LNCaP clone FGC (cell line): ENCODE measurements at regions not wholly inside any gene's neighbourhood (a gene's known extent, or its start where the extent isn't known, plus 50 kb on each side); places are given as distances from the start of the nearest gene placed in this dataset.

Experiments
- DNase-seq: peaks from one replicate; pipeline ENCODE4 v3.0.0-alpha.2; 2011; ENCODE audit warnings: low read depth
- H3K4me3 ChIP-seq: 2 replicates; pipeline ENCODE4 v1.5.1; 2011; ENCODE audit warnings: mild to moderate bottlenecking, low read depth, low read length, control low read depth
- CTCF ChIP-seq: IDR thresholded peaks from 2 replicates; pipeline ENCODE4 v1.5.1; 2012; ENCODE audit warnings: mild to moderate bottlenecking; ENCODE audit not compliant: control insufficient read depth, insufficient read depth; ENCODE audit errors: extremely low read depth

- TF ChIP-seq CTCF = no peak
- no peak for DNase-seq
- H3K4me3 ChIP-seq = no peak overlapping the region
Measured at GRCh38 chr21:16797966-16798365, 714.9 kb upstream of the CXADR start.

GRCh38 chr21:16800536-16801275 lies 712.1 kb upstream of the CXADR start:
- no peak for DNase-seq
- no peak for TF ChIP-seq CTCF
- H3K4me3 ChIP-seq = no peak overlapping the region

GRCh38 chr21:16811011-16811410 lies 701.8 kb upstream of the CXADR start:
- TF ChIP-seq CTCF = no peak
- no peak overlapping the region for H3K4me3 ChIP-seq
- no peak for DNase-seq

GRCh38 chr21:16811970-16812369 lies 700.9 kb upstream of the CXADR start:
- DNase-seq = no peak
- no peak overlapping the region for H3K4me3 ChIP-seq
- no peak for TF ChIP-seq CTCF

- DNase-seq = no peak
- no peak overlapping the region for H3K4me3 ChIP-seq
- no peak for TF ChIP-seq CTCF
Measured at GRCh38 chr21:16815243-16815642, 697.6 kb upstream of the CXADR start.

- DNase-seq = no peak
- TF ChIP-seq CTCF = no peak
- H3K4me3 ChIP-seq = no peak overlapping the region
Measured at GRCh38 chr21:16821588-16821987, 691.3 kb upstream of the CXADR start.

- no peak overlapping the region for H3K4me3 ChIP-seq
- TF ChIP-seq CTCF = no peak
- no peak for DNase-seq
Measured at GRCh38 chr21:16829532-16829931, 683.3 kb upstream of the CXADR start.
